HG02884 (cell line): ENCODE measurements at regions not wholly inside any gene's neighbourhood (a gene's known extent, or its start where the extent isn't known, plus 50 kb on each side); places are given as distances from the start of the nearest gene placed in this dataset.

Experiments used
- ATAC-seq: cut with Tn5 transposase; IDR thresholded peaks from one replicate; pipeline ENCODE4 v1.9.1; 2021; ENCODE audit warnings: mild to moderate bottlenecking, moderate library complexity; ENCODE audit not compliant: unreplicated experiment

DNA sequence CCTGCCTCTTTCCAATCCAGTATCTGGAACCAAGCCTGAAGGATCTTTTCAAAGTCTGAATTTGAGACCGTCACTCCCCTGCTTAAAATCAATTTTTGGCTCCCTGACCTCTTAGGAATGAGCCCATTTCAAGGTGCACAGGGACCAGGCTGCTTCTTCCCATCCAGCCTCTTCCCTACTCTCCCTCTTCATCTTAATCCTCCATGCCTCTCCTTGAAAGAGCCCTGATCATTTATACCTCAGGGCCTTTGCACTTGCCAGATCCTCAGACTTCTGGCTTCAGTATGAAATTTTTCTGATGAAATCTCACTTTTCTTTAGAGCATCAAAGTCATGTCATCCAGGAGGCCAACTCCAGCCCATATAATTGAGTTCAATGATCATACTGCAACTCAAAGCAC is 399.5 kb upstream of the CELF2 start:
- ATAC-seq, result no peak

DNA sequence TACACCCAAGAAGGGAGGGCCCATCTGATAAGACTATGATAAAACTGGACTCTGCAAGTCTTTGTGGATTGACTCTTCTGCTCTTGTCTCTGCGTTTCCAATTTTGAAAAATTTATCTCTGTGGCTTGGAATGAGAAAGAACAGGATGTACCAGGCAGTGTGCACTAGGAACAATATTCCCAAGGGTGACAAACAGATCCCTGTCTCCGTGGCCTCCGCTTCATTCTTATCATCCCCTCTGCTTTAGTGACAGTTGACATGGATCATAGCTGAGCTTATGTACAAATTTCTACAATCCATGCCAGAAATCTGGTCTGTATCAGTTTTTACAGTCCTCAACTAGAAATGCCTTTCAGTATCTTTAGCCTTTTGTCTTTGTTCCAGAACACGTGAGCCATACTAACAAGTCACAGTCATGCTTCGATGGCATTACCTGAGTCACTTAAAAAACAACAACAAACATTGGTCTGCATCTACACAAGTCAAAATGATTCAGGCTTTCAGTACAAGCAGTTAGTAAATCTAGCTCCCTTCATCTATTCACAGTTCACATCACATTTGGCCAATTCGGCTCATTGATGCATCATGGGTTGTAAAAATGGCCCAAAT is 393.6 kb upstream of the CELF2 start:
- ATAC-seq, result no peak

DNA sequence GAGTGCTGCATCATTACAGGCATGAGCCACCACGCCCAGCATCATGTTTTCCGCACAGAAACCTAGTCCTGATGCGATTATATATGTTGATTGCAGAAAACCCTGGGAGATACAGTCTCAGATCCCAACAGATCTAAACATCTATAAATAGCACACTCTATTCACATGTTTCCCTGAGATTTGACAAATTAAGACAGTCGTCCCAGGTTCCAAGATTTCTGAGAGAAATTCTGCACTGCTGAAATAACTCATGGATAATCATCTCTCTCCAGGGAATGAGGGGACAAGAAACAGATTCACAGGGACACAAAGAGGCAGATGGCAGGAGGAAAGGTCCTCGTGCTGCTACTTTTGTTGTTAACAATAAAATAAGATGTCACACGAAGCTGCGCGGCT is 393.1 kb upstream of the CELF2 start:
- ATAC-seq, result no peak

DNA sequence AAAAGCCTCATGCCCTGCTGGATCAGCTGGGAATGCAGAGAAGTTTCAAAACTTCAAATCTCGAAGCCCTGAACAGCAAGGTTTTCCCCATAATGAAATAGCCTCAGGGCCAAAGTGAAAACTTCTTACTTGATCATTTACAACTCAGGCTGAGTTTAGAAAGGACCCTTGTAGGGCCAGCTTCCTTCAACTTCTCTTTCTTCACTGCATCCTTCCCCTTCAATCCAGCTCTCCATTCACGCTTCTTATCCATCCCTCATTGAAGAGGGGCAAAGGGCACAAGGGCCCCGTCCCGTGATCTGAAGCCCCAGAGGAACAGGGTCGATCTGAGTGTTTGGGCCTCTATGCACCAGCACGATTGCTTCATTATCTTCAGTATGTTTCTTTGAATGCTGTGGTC is 392.2 kb upstream of the CELF2 start:
- no peak for ATAC-seq

DNA sequence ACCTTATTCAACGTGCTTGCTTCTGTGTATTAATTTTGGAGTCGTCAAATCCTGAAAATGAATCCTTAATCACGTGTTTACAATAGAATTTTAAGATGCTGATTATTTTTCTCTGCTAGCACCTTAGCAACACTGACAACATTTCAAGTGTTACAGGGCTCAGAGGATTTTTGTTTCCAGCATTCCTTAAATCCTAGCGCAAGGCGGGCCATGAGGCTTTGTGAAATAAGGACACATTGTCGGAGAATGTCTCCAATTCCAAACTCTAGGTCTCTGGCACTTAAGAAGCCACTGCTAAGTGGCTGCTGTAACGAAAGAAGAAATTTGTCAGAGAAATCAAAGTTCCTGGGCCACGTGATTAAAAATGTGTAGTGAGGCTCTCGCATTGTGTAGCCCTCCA is 390.9 kb upstream of the CELF2 start:
- no peak for ATAC-seq

DNA sequence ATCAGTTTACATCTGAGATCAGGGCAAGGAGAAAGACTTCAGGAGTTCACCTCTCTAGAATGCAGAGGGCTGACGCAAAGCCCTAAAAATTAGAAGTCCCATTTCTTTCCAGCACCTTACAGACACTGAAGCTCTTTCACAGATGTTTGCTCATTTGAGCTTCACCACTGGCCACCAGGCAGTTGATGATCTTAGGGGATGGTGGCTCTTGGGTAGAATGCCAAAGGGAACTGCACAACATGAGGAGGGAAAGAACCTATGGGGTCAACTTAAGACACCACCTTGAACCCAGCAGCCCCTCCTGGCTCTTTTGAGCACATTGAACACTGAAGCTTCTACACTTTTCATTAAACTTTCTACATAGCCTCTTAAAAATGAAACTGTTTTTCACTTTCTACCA is 390.3 kb upstream of the CELF2 start:
- no peak for ATAC-seq

DNA sequence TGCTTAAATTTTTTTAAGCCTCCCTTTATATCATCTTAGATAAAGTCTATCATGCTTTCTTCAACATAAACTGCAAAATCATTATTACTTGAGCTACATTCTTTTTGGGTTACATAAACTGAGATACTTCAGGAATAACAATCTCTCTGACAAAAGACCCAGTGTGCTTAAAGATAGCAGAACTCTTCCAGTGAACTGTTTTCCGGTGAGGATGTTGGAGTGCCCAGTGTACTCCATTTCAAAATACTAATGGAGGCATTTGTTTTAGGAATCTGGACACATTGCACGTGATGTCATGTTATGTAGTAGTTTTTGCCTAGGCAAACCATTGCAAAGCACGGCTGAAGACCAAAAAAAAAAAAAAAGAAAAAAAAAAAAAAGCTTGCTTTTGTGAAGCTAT is 388.2 kb upstream of the CELF2 start:
- ATAC-seq, result no peak

DNA sequence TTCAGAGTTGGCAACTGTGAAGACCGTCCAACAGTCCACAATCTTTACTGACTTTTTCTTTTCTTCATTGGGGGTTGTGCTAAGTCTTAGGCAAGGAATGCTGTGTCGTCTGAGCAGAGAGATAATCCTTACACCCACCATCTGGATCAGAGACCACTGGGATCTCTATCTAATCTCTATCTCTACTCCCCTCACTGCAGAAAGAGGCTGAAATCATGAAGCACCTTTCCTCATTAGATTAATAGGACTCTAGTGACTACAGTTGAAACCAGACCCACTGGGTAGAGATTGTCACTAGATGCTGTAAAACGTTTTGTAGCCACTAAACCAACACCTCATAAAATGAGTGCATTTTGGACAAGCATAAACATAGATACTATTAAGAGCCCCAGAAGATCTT is 387.4 kb upstream of the CELF2 start:
- ATAC-seq, result no peak

DNA sequence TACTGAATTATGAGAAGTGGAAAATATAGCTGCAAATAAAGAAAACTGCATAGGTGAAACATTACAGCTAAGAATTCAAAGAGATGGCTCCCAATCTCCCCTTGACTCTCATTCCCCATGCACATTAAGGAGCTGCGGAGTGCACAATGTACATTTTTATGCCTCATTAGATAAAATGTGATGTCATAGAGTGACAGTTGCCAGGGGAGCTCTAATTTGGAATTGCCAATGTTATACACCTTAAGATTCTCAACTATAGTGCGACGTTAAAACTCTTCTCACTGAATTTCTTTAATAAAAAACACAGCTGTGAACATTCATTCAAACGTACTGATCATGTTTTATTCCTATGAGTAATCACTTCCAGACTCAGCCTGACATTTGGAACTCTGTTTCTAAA is 386.9 kb upstream of the CELF2 start:
- no peak for ATAC-seq

DNA sequence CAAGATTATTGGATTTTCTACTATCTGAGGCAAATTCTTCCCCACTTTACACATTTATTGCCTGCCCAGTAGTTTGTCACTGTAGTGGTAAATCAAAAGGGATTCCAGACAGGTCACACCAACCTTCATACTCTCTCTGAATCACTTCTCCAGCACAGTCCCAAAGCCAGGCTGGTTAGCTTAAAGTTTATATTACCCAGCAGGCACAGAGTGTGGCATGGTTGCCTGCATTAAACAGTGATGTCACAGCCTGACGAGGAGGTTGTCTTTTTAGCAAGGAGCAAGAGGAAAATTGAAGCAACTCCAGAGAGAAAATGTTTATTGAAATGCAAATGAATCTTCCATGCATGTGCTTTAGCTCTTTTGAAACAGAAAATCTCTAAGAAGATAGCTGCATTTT is 375.5 kb upstream of the CELF2 start:
- ATAC-seq, result no peak

DNA sequence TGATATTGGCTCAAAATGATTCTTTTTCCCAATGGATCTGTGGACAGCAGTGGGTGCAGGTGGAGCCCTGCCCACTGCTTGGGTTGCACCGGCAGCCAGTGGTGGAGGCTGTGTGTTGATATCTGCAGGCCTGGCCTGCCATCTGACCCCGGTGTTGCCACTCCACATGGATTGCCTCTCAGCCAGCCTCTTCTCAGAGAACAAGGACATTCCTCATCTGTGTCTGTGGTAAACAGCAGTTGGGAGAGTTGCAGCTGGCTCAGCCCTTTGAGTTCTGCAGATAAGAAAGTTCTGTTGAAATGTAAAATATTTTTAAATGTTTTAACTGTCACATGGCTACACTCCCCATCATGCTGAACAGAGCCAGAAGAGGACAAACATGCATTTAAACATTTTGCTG is 374.9 kb upstream of the CELF2 start:
- no peak for ATAC-seq

DNA sequence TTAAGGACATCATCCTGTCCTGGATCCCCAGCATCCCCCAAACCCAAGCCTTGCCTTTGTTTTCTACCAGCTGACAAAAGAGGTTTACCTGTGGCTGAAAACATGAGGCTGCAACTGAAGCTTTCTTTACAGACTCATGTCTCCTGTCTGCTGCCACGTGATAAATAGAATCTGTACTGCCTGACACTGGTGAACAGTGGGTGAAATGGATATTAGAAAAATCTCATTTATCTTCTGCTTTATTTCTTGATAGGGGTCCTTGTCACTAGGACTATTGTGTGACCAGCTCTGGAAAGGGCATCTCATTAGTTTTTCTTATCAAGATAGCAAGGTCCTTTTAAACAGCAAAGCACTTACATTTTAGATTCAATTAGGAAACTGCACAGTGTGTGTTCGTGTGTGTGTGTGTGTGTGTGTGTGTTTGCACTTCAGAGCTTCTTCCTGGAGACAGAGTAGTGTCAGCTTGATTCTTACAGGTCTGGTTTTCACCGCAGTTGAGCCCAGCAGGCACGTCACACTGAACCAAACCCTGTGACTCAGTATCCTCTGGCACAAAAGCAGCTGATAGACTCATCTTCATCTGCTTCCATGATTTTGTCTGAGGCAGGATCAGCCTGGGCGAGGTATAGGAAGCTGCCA is 373.5 kb upstream of the CELF2 start:
- ATAC-seq, result no peak

DNA sequence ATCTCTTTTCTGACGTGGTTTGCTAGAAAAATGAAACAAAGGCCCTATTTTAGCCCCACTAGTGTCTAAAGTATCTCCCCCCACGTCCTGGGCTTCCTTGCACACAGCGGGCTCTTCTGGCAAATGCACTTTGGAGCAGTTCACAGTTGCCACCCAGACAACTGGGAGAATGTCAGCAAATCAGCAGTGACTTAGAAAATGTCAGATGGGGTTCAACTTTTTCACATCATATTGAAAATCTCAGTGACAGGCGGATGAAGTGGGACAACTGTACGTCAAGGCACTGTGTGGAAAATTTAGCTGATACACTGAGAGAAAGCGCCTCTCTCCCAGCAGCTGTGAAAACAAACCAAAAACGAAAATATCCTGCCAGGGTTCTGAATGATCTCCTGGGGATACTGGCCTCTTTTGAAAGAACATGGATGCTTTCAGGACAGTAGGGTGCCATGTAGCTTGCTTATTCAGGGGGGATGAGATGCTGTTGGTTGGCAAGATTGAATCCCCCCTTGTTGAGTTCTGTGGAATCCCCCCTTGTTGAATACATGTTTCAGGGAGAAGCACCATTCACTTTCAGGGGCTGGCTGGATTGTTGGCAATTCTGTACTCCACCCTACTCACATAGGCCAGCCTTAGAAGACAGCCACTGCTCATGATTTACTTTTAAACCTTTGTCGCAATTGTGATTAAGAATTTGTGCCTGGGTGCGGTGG is 372.8 kb upstream of the CELF2 start:
- no peak for ATAC-seq

DNA sequence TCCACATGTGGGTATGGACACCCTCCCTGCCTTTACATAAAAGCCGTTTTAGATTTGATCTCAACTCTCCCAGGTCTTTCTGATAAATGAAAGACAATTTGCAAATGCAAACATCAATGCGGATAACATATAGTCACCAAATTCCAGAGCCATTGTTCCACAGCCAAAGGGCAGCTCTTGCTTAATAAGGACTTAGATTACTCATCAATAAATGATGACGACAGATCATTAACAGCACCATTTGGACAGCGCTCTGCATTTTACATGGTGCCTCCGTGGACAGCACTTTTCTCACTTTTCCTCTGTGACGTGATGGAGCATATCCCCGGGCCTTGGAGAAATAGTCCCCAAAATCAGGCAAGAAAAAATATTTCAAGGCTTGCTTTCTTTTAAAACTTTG is 370.3 kb upstream of the CELF2 start:
- no peak for ATAC-seq

DNA sequence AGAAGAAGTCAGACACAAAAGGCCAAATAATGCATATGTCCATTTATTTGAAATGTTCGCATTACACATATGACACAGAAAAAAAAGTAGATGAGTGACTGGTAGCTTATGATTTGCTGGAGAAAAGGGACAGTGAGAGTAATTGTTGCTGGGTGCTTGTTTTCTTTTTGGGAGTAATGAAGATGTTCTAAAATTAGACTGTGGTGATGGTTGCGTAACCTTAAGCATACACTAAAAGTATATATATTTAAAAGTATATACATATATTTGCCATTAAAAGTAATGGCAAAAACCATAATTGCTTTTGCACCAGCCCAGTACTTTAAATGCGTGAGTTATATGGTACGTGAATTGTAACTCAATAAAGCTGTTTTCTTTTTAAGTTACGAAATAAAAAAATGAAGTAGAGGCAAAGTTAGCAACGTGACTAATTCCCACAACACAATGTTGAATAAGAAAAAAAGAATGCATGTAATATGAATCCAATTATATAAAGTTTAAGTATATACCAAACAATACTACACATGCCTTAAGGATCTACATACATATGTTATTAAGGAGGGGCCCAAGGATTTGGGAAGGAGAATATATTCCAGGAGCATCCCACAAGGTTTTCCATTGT is 360.4 kb upstream of the CELF2 start:
- no peak for ATAC-seq

DNA sequence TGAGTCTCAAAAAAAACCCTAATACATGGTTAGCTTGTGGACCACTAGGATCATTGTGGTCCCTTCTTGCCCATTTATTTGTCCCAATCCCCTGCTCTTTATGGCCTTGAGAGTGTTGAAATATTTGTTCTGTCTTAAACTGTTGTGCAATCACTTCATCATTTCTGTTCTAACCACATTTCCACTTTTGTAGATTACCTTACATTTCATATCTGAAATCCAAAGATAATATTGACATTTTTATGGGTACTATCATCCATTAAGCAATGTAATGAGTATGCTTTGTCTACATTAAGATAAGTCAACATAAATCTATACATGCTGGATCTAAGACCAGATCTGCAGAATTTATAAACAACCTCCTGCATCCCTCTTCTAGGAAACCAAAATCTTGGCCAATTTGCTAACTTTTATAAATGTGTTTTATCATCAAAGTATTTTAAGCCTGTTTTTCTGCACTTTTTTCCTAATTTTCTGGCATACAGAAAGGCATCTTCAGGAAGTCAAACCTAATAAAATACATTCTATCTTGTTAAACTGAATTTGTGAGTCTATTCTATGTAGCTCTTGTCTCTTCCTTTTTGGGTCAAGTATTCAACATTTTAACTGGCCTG is 359.4 kb upstream of the CELF2 start:
- ATAC-seq, result no peak

DNA sequence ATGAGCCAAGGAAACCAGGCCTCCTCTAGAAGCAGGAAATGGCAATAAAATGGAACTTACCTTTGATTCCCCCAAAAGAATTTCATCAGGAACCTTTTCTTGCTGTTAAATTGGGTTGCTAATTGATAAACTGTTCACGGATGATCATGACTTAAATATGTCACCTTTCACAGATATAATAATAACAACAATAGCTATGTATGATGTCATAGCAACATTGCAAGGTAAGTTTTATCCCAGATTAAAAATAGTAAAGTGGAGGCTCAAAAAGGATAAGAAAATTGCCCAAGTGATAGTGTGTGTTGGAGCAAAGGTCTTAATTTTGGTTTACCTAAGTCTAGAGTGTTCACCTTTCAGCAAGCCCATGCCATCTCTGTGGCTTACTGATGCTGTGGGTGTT is 357.6 kb upstream of the CELF2 start:
- no peak for ATAC-seq

DNA sequence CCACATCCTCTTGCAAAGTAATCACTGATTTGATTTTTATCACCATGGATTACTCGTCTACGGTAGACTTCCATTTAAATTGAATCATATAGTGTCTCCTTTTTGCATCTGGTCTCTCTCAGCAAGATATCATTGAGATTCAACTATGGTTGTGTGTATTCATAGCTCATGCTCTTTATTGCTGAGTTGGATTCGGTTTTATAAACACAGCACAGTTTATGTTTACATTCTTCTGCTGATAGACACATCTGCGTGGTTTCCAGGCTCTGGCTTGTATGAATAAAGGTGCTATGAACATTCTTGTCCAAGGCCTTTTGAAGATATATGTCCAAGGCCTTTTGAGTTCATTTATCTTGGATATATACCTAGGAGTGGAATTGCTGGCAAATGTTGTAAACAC is 356.5 kb upstream of the CELF2 start:
- no peak for ATAC-seq

DNA sequence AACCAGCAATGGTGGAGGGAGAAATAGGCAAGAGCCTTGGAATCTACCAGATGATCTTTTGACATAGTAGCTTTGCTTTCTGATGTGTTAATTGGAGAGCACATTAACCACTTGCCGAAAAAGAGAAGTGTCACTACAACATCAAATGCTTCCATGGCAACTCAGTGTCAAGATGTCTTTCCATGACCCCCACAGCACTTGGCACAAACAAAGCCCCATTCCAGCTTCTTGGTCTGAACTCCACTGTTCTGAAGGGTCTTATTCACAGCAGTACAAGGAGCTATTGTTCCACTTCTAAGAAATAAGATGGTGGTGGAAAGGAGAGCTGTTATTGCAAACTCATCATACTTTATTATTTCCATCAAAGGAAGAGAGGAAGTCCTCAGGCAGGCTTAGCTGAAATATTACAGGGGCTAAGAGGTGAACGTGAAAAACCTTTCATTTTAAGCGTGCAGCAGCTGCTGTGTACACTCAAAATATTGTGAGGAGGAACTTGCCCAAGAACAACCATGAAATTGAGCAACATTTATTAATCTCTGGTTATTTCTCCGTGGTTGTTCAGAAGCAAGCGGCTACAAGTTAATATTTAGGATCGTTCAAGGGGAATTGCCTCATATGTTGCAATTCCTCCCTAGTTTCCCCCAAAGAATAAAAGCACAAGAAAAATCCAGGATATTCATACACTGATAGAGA is 354.8 kb upstream of the CELF2 start:
- ATAC-seq, result no peak

DNA sequence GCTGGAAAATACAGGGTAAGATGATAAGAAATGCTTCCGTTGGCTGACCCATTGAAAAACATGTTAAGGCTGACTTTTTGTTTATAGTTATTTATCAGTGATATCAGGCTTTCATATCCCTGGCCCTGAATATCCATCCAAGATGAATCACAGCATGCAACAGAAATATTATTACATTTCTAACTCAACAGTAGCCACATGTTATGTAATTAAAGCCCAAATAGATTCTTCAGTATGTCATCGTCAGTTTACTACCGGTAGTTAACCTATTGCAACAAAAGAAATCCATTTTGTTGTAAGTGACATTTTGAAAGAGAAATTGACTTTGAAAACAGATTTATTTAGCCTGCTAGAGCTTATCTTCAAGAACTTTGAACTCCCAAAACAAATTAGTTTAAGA is 354.1 kb upstream of the CELF2 start:
- no peak for ATAC-seq

DNA sequence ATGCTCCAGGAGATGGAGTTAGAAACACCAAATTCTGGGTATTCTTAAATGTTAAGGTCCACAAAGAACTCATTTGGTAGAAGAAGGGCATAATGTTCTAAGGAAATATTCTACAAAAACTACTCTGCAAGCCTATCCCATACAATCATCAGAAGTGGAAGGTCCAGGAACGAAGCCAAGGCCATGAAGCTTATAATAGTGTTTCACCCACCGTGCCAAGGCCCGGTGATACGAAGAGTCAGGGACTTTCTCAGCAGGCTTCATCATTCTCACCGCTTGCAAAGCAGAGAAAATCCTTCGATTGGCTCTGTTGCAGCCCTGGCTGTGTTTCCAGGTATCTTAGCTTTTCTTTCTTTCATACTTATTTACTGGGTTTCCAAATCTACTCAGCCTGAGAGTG is 351.9 kb upstream of the CELF2 start:
- no peak for ATAC-seq
